GM21717 (cell line): ENCODE measurements at regions not wholly inside any gene's neighbourhood (a gene's known extent, or its start where the extent isn't known, plus 50 kb on each side); places are given as distances from the start of the nearest gene placed in this dataset.
"Not testable (repeated sequence)": the region's sequence is repeated elsewhere in the genome, so short reads cannot be mapped to it uniquely, and the experiment has no call there.

Experiments
- ATAC-seq: cut with Tn5 transposase; IDR thresholded peaks from one replicate; pipeline ENCODE4 v1.9.1; 2021; ENCODE audit warnings: mild to moderate bottlenecking, moderate library complexity; ENCODE audit not compliant: unreplicated experiment

DNA sequence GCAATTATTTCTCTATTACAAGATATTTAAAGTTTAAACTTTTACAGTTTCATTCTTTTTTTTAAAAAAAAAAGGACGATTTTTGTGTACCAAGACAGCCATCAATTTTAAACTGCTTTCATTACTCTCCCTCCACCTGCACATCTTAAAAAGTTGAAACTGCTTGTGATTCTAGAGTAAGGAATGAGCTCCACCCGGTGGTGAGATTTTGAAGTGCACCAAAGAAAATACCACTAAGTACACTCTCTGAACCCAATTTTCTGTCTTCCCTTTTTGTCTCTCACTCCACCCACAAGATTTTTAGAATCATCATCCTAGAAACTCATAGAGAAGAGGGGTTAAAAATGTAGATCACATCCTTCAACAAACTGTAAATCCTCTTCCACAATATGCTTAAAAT, 91.3 kb upstream of the WDR44 start:
- ATAC-seq = peak; percentile 79

DNA sequence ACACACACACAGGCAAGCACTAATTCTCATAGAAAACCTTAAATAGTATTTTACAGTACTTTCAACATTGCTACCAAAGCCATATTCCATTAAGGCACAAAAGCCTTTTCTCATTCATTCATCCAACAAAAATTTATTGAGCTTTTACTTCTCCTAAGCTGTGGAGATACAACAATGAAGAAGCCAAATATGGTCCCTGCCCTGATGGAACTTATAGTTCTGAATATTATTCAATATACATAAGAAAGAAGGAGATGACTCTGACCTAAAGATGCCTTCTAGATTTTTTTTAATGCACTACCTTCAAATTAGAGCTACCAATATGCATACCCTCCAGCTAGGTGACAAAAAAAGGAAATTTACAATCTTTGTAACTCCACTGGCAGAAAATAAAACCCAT, 90.0 kb upstream of the WDR44 start:
- no peak for ATAC-seq

DNA sequence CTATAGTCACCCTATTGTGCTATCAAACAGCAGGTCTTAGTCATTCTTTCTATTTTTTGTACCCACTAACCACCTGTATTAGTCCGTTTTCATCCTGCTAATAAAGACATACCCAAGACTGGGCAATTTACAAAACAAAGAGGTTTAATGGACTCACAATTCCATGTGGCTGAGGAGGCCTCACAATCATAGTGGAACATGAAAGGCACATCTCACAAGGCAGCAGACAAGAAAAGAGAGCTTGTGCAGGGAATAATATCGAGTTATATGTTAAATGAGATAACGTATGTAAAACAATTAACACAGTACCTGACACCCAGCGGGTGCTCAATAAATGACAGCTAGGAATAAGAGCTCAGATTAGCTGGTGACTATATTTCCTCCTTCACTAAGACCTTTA, 88.1 kb upstream of the WDR44 start:
- no peak for ATAC-seq

DNA sequence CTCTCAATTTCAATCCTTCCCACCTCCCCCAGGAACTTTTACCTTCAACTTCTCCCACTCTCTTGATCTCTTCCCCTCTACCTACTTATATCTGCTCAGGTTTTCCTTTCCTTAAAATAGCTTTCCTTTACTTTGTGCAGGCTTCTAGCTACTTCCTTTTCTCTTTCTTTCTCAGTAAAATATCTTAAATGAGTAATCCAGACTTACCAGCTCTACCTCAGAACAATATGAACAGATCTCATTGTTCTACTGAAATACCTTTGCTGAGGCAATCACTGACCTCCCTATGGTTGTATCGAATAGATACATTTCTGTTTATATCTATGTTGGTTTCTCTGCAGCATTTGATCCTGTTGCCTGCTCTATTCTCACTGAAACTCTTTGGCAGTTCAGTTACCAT, 86.7 kb upstream of the WDR44 start:
- ATAC-seq = no peak

DNA sequence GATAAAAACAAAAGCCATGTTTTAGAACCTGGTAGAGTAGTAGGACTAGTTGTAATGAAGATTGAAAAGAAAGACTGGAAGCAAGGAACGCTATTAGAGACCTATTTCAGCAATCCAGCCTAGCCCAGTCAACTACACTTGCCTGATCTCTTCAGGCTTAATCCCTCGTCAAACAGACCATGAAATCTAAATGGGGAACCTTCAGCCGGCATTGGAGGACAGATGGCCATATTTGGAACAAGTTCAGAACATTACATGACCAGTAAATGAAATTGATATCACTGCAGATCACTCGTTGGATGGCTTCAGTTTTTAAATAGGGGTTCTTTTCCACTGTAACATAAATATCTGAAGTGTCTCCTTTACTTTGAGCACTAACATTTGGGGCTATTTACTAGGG, 84.8 kb upstream of the WDR44 start:
- ATAC-seq = no peak

DNA sequence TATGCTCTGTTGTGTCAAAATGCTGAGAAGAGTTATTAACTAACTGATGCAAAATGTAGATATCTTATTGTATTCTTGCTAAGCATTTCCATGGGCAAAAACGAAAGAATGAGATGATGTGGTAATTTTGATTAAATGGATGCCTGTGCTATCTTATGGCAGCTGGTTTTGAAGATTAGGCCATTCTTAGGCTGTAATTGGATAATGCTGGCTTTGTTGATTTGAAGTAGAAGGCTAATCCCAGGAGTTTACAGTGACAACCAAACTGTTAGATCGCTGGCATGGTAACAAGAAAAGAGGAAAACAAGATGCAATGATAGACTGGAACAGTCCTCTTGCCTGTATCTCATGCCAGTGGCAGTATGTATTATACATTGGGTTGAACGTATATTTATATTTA, 74.1 kb upstream of the WDR44 start:
- no peak for ATAC-seq

DNA sequence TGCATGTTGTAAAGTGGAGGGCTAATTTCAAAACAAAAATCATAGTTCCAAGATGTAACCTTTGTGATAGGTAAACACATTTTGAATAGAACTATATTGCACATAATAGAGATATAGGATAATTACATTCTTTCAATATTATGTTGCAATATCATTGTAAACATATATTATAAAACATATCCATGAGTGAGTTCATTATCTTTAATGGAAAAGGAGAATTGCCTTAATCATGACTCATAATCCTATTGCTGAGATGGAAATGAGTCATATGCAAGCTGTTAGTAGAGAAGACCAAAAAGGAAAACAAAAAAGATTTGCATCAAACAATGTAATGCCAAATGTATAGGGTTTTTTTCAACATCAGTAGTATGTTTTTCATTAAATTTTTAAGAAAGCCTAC, 73.7 kb upstream of the WDR44 start:
- ATAC-seq = no peak

DNA sequence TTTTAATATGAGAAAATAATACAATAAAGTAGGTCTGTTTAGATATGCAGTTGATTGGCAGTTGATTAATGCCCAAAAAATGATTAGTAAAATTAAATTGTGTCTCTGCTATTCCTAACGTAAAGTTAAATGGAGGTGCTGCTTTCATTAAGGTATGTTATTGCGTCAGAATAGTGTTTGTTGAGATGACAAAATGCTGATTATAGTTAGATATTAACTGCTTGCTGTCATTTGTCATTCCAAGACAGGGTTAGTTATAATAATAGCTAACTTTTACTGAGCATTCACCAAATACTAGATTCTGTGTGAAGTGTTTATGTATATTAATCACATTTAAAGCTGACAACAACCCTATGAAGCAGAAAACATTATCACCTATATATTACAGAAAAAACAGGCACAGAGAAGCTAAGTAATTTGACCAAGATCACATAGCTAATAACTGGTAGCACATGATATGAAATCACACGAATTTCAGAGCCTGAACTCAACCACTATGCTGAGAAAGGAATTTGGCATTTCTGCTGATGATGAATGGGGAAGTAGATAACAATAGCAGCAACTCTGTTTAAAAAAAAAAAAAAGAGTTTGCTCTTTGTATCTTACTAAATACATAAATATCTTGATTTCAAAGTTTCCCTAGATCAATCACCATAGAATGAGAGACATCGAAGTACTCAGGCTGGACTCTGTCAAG, 59.7 kb upstream of the WDR44 start:
- no peak for ATAC-seq

DNA sequence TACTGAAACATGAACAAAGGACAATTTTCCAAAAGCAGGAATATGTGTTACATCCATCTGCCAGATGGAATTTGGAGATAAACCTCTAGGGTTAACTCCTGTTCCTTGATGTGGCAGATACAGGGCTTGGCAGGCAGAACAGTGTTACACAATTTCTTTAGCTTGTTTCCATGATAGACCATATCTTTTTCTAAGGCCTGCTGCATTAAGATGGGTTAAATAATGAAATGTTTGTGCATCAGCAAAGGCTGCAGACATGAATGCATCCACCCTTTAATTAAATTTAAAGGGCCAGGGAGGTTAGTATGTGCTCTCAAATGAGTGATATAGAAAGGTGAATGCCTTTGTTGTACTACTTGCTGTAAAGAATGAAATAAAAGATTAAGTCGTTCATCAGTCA, 50.1 kb upstream of the WDR44 start:
- not testable (repeated sequence) for ATAC-seq
